ELR (cell line): ENCODE measurements at regions not wholly inside any gene's neighbourhood (a gene's known extent, or its start where the extent isn't known, plus 50 kb on each side); places are given as distances from the start of the nearest gene placed in this dataset.

Experiments used
- DNase-seq: peaks from one replicate; pipeline ENCODE4 v3.0.0-alpha.2; 2015; ENCODE audit warnings: low read depth

DNA sequence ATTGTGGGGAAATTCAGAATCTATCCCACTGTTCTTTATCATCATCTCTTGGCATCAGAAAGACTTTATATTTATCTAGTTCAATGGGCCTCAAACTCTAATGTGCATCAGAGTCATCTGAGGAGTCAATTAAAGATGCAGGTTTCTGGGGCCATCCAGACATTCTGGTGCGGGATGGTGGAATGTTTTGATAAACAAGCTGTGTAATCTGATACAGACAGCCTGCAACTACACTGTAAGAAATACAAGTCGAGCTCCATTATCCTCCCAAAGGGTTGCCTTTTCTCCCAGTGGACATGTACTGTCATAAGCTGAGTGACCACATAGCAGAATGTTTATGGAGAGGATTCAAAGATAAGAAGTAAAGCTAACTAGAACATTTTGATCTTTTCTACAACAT lies 515.3 kb upstream of the DCC start:
- DNase-seq = no peak

DNA sequence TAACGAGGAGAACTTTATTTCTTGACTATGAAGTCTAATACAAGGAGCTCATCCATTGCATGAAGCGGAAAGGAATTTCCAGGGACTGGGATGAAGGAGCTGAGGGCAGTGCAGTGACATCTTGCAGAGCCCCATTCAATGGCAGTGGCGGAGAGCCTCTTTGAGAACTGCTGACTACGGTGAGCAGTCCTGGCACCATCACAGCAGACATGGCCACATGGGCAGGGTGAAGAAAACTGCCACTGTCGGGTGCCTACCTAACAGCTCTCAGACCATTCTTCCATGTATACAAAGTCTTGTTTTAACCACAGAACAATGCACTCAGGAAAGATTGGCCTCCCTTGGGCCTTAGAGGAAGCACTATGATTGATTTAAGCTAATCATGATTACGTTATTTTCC lies 506.1 kb upstream of the DCC start:
- no peak for DNase-seq

DNA sequence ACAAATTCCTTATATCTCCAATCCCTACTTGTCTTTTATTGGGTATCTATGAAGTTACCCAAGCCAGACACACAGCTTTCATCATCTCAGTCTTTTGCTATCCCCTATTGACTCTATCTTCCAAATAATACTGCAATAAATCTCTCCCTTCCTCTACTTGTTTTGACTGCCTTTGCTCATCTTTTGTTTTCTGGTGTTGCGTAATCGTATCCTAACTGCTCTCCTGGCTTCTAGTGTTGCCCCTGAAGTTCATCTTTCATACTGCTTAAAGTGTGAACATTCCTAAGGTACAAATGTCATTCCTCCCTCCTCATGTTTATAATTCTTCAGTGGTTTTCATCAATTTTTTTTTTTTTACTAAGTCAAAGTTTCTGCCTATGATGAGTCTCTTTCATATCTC lies 491.3 kb upstream of the DCC start:
- no peak for DNase-seq

DNA sequence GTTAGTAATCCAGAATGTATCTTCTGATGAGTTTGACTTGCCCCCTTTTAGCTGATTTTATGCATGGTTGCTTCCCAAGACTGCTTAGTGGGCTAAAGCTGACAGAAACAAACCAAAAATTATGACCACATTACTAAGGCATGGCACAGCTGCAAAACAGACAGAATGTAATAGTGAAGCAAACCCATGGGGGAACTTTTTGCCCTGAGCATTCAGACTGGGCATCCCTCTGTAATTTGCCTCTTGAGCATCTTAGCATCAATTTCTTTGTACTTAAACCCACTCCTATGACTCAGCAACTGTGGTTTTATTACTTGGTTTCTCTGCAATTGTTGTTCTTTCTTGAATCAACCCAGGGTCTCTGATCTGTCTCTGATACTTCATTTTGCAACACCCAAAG lies 487.3 kb upstream of the DCC start:
- DNase-seq = no peak

DNA sequence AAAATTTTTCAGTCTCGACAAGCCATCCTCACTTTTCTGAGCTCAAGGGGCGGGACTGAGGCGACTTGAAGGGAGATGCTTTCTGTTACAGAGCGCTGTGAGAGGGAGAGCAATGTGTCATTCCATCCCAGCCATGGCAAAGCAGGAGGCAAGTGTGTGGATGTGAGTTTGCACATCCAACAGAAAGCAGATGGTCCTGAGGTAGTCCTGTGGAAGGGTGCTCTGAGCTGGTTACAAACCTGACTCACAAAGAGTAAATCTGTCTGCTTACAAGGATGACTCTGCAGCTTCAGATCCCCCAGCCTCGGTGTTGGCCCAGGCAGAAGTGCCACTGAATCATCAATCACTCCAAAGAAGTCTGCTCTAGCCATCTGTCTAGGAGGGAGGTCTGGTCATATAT lies 482.0 kb upstream of the DCC start:
- no peak for DNase-seq

DNA sequence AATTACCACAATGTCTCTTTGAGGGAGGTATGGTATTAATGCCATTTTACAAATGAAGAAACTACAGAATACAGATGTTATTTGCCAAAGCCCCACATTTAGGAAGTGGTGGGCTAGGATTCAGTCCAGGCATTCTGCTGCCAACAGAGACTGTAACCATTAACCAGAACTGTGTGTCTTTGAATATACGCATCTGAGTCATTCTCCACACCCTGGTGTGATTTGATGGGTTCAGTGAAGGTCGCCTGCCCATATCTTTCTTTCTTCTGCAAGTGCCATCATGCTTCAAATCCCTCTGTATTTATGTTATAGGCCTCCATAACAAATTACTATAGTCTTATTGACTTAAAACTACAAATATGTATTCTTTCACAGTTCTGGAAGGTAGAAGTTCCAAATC lies 479.0 kb upstream of the DCC start:
- no peak for DNase-seq

DNA sequence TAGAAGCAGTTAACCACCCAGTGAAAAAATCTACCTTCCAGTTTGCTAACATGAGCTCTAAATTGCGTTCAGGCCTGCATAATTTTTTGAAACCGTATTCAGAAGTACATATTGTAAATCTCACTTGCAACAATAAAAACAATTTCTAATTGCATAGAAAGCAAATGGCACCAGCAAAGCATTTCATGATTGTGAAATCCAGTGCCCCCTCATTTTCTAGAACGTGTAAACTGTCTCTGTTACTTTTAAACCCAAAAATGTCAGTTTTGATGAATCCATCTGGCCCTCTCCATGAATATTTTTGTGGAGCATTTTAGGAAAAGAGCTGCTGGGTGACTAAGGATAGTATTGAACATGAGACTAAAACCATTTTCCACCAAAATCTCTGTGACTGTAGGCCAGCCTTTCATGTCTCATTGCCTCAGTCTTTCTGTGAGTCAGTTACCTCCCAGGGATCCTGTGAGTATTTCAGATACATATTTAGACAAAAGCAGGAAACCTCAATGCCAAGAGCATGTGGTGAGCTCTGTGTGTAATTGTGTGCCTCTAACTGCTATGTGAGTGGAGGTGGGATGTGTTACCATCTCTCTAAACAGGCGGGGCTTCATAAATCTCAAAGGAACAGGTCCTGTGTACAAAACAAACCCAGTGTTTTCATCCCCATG lies 477.8 kb upstream of the DCC start:
- no peak for DNase-seq

DNA sequence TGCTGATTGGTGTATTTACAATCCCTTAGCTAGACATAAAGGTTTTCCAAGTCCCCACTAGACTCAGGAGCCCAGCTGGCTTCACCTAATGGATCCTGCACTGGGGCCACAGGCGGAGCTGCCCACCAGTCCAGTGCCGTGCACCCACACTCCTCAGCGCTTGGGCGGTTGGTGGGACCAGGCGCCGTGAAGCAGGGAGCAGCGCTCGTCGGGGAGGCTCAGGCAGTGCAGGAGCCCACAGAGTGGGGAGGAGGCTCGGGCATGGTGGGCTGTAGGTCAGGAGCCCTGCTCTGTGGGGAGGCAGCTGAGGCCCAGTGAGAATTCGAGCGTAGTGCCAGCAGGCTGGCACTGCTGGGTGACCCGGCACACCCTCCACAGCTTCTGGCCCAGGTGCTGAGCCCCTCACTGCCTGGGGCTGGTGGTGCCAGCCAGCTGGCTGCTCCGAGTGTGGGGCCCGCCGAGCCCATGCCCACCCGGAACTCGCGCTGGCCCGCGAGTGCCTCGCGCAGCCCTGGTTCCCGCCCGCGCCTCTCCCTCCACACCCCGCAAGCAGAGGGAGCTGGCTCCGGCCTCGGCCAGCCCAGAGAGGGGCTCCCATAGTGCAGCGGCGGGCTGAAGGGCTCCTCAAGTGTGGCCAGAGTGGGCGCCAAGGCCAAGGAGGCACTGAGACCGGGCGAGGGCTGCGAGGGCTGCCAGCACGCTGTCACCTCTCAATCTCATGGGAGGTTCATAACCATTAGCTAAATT lies 475.6 kb upstream of the DCC start:
- DNase-seq = no peak

DNA sequence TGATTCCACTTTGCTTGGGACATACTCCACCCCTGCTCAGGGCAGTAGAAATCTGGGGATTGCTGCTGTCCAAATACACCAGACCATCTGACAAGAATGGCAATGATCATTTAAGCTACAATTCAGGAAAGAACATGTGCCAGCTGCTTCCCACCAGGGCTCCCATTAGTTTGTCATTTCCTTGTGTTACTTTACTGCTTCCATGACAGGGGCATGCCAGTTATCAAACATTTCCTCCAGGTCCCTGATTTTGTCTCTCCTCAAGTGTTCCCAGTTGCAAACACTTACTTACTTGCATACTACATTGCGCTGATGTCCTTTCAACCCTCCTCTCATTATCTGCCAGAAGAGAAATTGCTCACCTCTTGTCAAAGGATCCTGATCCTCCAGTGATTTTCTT lies 474.5 kb upstream of the DCC start:
- no peak for DNase-seq

DNA sequence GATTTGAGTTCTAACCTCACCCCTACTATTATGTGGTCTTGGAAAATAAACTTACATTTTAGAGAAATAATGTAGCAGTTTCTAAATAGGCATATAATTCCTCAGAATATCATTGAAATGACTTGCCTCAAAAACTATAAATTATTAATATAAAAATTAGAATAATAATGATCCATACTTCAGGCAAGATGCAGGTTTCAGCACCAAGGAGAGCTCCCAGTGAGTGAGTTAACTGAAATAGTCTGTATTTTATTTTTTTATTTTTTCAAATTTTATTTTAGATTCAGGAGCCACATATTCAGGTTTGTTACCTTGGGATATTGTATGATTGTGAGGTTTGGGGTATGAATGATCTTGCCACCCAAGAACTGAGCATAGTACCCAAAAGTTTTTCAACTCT lies 472.2 kb upstream of the DCC start:
- peak; percentile 6 for DNase-seq

DNA sequence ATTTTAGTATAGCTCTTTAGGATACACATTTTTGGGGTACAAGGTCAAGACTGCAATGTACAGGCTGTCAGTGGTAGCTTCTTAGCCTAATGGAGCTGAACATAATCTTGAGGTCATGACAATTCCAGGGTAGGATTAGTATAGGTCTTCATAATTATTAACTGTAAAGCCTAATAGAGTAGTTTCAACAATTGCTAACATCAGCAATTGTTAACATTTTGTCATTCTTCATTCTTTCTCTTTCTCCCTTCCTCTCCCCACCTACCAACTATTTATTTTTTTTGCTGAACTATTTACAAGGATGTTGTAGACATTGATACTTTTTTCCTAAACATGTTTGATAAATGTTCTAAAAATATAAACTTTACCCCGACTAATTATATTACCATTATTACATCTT lies 461.3 kb upstream of the DCC start:
- DNase-seq = no peak

DNA sequence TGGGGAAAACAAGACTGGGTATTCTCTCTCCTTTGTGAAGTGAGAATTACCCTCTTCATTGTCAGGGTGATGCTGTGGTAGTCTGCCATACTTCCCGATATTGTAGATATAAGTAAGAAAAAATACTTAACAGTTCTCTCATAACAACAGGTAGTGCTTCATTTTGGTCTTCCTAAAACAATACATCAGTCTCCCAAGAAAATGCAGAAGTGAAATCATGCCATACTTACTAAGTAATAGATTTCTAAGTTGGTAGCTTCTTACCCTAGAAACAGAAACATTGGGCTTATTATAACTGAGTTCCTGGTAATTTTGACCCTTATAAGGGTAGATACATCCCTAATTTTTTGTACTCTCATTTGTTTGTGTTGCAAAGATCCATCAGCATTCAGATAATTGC lies 460.7 kb upstream of the DCC start:
- no peak for DNase-seq

DNA sequence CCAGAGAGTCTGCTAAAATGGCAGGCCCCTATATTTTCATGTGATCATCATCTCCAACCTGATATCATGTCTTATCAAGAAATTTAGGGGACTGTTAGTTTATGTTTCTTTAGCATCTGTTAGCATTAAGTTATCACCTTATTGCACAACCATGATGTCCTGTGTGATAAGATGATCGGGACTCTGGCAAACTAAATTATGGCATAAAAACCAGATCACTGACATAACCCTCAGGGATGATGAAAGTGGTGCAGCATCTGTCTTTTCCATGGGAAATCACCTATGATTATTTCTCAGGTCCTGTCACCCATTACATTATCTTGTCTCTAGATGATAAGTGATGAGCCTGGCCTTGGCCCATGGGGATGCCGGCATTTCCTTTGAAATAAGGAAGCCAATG lies 458.6 kb upstream of the DCC start:
- DNase-seq = no peak

DNA sequence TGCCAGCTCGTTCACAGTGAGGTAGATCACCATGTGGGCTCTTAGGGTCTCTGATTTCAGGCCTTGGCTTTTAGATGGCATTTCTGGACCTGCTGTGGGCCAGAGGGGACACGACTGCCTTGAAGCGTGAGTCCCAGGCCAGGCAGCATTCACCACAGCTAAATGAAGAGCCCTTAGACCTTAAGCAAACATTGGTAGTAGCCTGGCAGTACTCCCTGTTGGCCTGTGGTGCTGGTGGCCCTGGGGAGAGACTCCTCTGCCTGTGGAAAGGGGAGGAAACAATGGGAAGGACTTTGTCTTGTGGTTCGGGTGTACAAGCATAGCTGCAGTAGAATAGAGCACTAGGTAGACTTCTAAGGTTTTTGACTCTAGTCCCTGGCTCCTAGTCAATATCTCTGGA lies 456.0 kb upstream of the DCC start:
- DNase-seq = no peak

DNA sequence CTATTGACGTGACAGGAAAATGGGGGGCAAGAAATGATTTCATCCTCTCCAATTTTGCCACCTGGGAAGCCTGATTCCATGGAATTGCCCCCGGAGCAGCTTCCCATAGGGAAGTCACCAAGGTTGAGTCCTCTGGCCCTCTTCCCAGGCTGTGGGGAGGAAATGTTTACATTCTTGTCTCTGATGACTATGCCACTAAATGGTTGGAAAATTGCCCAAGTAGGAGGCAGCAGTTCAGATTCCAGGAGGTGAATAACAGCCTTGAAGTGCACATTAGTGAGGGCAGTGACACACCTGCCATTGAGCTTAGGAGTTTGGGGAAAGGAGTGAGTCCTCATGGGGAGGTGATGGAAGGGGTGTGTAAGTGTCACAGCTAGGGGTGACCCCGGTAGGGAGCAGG lies 449.2 kb upstream of the DCC start:
- DNase-seq = peak; percentile 17

DNA sequence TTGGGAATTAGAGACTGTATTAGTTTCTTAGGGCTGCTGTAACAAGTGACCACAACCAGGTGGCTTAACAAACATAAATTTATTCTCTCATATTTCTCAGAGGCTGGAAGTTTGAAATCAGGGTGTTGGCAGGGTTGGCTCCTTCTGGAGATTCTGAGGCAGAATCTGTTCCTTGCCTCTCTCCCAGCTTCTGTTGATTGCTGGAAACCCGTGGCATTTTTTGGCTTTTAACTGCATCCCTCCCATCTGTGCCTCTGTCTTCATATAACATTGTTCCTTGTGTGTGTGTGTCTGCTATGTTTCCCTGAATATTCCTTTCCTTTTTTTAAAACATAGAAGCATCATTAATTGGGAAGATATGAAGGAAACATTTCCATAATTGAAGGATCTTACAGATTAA lies 448.1 kb upstream of the DCC start:
- DNase-seq = no peak

DNA sequence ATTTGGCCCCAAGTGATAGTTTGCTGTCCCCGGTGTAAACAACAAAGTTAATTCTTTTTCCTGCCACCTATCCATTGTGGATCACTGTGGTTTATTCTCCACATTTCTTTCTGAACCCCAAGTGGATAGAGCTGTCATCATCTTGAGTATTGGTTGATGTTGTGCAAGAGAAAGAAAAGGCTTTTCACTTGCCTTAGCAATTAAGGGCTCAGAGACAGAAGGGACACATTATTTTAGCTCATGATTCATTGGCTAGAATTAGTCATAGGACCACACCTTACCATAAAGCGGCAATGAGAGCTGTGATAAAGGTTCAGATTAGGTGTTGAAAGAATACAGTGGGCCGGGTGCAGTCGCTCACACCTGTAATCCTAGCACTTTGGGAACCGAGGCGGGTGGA lies 442.1 kb upstream of the DCC start:
- no peak for DNase-seq

DNA sequence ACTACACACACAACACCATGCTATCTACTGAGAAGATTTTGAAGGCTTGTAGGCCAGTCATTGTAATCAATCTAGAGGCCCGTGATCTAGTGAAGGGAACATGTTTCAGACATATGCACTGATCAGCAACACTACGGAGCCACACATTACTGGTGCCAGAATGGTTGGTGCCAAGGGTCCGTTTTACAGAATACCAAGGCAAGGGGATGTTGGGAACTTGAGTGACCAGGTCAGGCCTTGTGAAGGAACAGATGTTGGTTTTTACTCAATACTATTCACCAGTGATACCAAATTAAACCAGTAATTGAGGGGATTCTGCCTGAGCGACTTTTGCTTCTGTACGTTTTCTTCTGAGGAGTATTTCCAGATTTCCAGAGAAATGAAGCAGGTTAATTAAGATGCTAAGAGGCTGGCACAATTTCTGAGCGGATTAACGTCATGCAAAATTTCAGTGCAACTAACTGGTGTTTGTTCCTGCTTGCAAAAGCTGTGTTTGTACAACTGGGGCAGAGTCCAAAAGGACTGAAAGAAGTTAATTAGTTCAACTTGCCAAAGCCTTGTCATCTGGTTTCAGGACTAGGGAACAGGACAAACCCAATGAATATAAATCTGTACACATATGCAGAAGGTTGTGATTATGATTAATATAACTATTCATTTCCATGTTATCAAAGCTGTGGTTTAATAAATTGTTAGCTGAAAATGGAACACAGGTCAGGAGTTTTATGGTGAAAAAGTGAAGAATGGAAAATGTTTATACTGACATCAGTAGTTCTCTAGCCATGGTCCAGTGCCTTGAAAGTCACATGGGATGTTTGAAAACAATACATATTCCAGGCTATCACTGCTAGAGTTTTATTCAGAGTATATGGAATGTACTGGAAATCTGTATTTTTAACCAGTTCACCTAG lies 432.1 kb upstream of the DCC start:
- no peak for DNase-seq

DNA sequence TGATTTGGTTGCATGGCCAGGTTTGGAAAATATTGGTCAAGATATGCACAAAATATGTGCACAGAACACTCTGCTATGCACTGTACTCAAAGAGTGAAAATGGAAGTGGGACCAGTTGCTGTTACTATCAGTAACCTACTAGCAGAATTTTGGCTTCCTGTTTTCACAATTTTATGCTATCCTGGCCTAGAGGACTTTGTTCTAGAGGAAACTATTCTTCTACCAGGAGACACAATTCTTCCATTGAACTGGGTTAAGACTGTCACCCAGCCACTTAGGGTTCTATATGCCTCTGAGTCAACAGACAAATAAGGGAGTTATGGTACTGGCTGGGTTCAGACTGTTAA lies 431.4 kb upstream of the DCC start:
- DNase-seq = no peak

DNA sequence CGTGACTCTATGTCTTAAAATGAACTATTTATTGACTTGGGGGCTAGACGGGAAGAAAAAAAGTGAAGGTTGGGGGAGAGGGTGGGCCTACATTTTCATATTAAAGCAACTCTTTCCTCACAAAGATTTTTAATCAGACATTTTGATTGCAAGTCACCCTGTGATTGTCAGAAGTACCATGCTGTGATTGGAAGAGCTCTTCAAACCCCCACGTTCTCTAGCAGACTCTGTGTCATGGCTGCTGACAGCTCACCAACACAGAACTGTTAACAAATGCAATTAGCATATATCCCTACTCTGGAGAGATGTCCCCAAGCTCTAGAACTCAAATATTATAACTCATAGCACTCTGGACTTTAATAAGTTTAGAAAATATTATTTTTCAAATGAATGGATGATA lies 428.4 kb upstream of the DCC start:
- DNase-seq = no peak

DNA sequence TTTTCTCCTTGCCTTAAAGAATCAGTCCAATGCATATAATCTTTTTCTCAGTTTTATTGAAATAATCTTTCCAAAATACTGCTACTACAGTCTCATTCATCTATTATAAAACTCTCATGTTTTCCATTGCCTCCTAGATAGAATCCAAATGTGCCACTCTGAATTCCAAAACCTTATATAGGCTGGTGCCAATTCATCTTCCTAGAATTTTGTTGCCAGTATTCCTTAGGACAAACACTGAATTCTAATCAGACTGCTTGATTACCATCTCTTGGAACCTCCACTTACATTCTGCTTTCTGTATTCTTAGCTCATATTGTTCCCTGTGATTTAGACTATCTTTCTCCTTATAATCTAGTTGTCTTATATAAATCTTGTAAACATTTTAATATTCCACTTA lies 427.6 kb upstream of the DCC start:
- DNase-seq = no peak

DNA sequence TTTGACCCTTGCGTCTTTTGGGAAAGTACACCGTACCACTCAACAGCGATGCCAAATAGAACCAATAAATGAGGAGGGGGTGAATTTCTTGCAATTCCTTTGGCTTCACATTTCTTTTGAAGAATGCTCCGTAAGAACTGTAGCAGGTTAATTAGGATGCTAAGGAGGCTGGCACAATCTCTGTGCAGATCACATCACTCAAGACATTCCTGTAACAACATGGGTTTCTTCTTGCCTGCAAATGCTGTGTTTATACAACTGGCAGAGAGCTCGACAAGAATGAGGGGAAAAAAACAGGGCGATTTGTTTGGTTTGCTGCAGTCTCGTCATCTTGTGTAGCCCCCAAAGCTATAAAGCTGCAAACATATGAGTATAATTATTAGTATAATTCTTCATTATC lies 424.8 kb upstream of the DCC start:
- DNase-seq = no peak

DNA sequence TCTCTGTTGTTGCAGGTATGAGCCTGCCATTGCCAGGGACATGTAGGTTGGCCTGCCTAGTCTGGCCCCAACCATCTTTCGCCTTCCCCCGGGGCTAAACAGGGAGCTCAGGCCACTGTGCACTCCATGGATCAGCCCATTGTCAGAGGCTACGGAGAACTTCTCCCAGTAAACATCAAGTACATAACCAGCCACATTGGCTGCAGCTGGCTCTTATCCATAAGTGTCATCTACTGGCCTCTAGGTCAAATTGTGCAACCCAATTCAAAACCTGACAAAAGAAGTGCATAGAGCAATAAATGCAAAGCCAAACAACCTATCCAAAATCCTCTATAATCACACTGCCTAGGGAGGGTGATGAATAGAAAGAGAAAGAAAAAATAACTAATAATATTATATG lies 418.1 kb upstream of the DCC start:
- DNase-seq = no peak
